GM23338 (cell line): ENCODE measurements at regions not wholly inside any gene's neighbourhood (a gene's known extent, or its start where the extent isn't known, plus 50 kb on each side); places are given as distances from the start of the nearest gene placed in this dataset.

Source experiments
- ATAC-seq: fragments of 200-7000 bp; cut with Tn5 transposase; 3 replicates; pipeline ENCODE4 v1.9.1; 2020
- DNase-seq: peaks from one replicate; pipeline ENCODE4 v3.0.0-alpha.2; 2015; ENCODE audit warnings: low spot score
- H2AFZ ChIP-seq: fragments of 200-600 bp; sonication (generic); 2 replicates; pipeline ENCODE4 v1.8.0; 2016; ENCODE audit warnings: antibody characterized with exemption, mild to moderate bottlenecking, moderate library complexity
- H3F3A ChIP-seq: fragments of 200-600 bp; sonication (generic); replicated peaks from 2 replicates; pipeline ENCODE4 v1.8.0; 2017; ENCODE audit warnings: antibody characterized with exemption, mixed run types, low read depth
- H3K27ac ChIP-seq: fragments of 200-600 bp; sonication (generic); 2 replicates; pipeline ENCODE4 v1.6.1; 2016; ENCODE audit warnings: low read depth
- H3K27me3 ChIP-seq: fragments of 200-600 bp; sonication (generic); 2 replicates; pipeline ENCODE4 v1.8.0; 2016; ENCODE audit warnings: mild to moderate bottlenecking, mixed run types, moderate library complexity; ENCODE audit not compliant: insufficient read depth
- H3K36me3 ChIP-seq: fragments of 200-600 bp; sonication (generic); 2 replicates; pipeline ENCODE4 v1.8.0; 2016; ENCODE audit warnings: mild to moderate bottlenecking; ENCODE audit not compliant: insufficient read depth
- H3K4me1 ChIP-seq: fragments of 200-600 bp; sonication (generic); 2 replicates; pipeline ENCODE4 v1.8.0; 2016; ENCODE audit warnings: mild to moderate bottlenecking, moderate library complexity; ENCODE audit not compliant: insufficient read depth
- H3K4me2 ChIP-seq: fragments of 200-600 bp; sonication (generic); 2 replicates; pipeline ENCODE4 v1.7.1; 2017; ENCODE audit warnings: mixed run types
- H3K4me3 ChIP-seq: fragments of 200-600 bp; sonication (generic); 2 replicates; pipeline ENCODE4 v1.6.1; 2016; ENCODE audit warnings: mixed run types
- H3K79me2 ChIP-seq: fragments of 200-600 bp; sonication (generic); replicated peaks from 2 replicates; pipeline ENCODE4 v1.8.0; 2017; ENCODE audit warnings: mild to moderate bottlenecking; ENCODE audit not compliant: insufficient read depth
- H3K9me2 ChIP-seq: fragments of 200-600 bp; sonication (generic); 2 replicates; pipeline ENCODE4 v1.8.0; 2017; ENCODE audit not compliant: insufficient read depth
- H4K20me1 ChIP-seq: fragments of 200-600 bp; sonication (generic); replicated peaks from 2 replicates; pipeline ENCODE4 v1.8.0; 2017; ENCODE audit warnings: mild to moderate bottlenecking; ENCODE audit not compliant: insufficient read depth
- H3K27ac Mint-ChIP-seq: 2 replicates; pipeline ENCODE4 v1.8.0; 2020; ENCODE audit warnings: inconsistent platforms, mild to moderate bottlenecking, moderate library complexity, mixed read lengths
- H3K27me3 Mint-ChIP-seq: 3 replicates; pipeline ENCODE4 v1.8.0; 2022; ENCODE audit warnings: low read depth, mild to moderate bottlenecking, moderate library complexity, mixed read lengths, inconsistent platforms; ENCODE audit not compliant: insufficient read depth, poor library complexity
- H3K36me3 Mint-ChIP-seq: 3 replicates; pipeline ENCODE4 v1.8.0; 2021; ENCODE audit warnings: low read depth, mild to moderate bottlenecking, inconsistent platforms, moderate library complexity, mixed read lengths
- H3K4me1 Mint-ChIP-seq: 3 replicates; pipeline ENCODE4 v1.8.0; 2020; ENCODE audit warnings: mild to moderate bottlenecking, inconsistent platforms, mixed read lengths
- H3K4me3 Mint-ChIP-seq: 3 replicates; pipeline ENCODE4 v1.8.0; 2021; ENCODE audit warnings: moderate library complexity, mild to moderate bottlenecking, inconsistent platforms, mixed read lengths
- H3K9me3 Mint-ChIP-seq: 3 replicates; pipeline ENCODE4 v1.8.0; 2020; ENCODE audit warnings: moderate library complexity, mild to moderate bottlenecking, inconsistent platforms, mixed read lengths
- CTCF ChIP-seq, 2 experiments: fragments of 200-600 bp in 1 of 2; sonication (generic) in 1 of 2; conservative IDR thresholded peaks; 2 replicates each; pipeline versions ENCODE4 v1.5.1 to v1.6.1; 2016 to 2017; ENCODE audit warnings: antibody characterized with exemption in 2 of 2, low read depth in 2 of 2, mild to moderate bottlenecking in 2 of 2, moderate library complexity in 1 of 2
- EZH2 ChIP-seq: fragments of 200-600 bp; sonication (generic); IDR thresholded peaks from one replicate; pipeline ENCODE4 v1.8.0; 2017; ENCODE audit warnings: antibody characterized with exemption, mild to moderate bottlenecking, low read depth; ENCODE audit not compliant: unreplicated experiment
- EZH2phosphoT487 ChIP-seq: fragments of 200-600 bp; sonication (generic); IDR thresholded peaks from one replicate; pipeline ENCODE4 v1.8.1; 2018; ENCODE audit warnings: antibody characterized with exemption; ENCODE audit not compliant: unreplicated experiment
- JUNB ChIP-seq: IDR thresholded peaks from one replicate; pipeline ENCODE4 v1.6.1; 2016; ENCODE audit warnings: antibody characterized with exemption; ENCODE audit not compliant: unreplicated experiment
- ZNF331 ChIP-seq: fragments of 250-450 bp; sonication (Bioruptor Pico); IDR thresholded peaks from 2 replicates; pipeline ENCODE4 v1.5.0; 2020; ENCODE audit warnings: low read depth, mild to moderate bottlenecking, moderate library complexity
- ZNF462 ChIP-seq: fragments of 250-450 bp; sonication (Bioruptor Pico); IDR thresholded peaks from 2 replicates; pipeline ENCODE4 v1.5.0; 2020; ENCODE audit warnings: mild to moderate bottlenecking, moderate library complexity

- H3K4me1 Mint-ChIP-seq: peaks cover 8% of the 10 kb centered on the region
- ATAC-seq (peak; percentile 98), DNase-seq (peak; percentile 90)
- Histone ChIP-seq H3F3A (no peaks in the 10 kb centered on the region), H3K27me3 (no peaks in the 10 kb centered on the region), H3K79me2 (no peaks in the 10 kb centered on the region), H2AFZ (no peak overlapping the region), H3K27ac (no peak overlapping the region), H3K36me3 (no peaks in the 10 kb centered on the region), H3K4me3 (no peak overlapping the region), H3K4me2 (no peak overlapping the region), H3K4me1 (no peaks in the 10 kb centered on the region), H4K20me1 (no peaks in the 10 kb centered on the region), H3K9me2 (peaks cover 11% of the 10 kb centered on the region)
- no peaks in the 10 kb centered on the region for H3K9me3 Mint-ChIP-seq
- H3K36me3 Mint-ChIP-seq: no peaks in the 10 kb centered on the region
- no peaks in the 10 kb centered on the region for H3K27me3 Mint-ChIP-seq
- TF ChIP-seq CTCF (conservative IDR thresholded peaks at IDR 0.05; ENCODE audit: low read depth in 2 of 2) (peak; percentile 84 to 85), JUNB (no peak)
- no peak overlapping the region for H3K4me3 Mint-ChIP-seq
- H3K27ac Mint-ChIP-seq: no peak overlapping the region
Measured at GRCh38 chr7:106542550-106543220, 118.3 kb downstream of the CCDC71L start.

- Mint-ChIP-seq H3K9me3 (peaks cover under 1% of the 10 kb centered on the region; the same call in 1 of the 3 replicates), H3K27me3 (no peaks in the 10 kb centered on the region), H3K4me1 (peaks cover 12% of the 10 kb centered on the region; the same call in 2 of the 3 replicates), H3K36me3 (no peaks in the 10 kb centered on the region), H3K27ac (no peak overlapping the region), H3K4me3 (no peak overlapping the region)
- no peaks in the 10 kb centered on the region; the same call in 1 of the 2 replicates for H3K4me1 ChIP-seq
- no peaks in the 10 kb centered on the region for H3K27me3 ChIP-seq
- no peaks in the 10 kb centered on the region for H4K20me1 ChIP-seq
- H3K27ac ChIP-seq: no peak overlapping the region
- H3K9me2 ChIP-seq: peaks cover 13% of the 10 kb centered on the region
- H3K79me2 ChIP-seq: no peaks in the 10 kb centered on the region
- H3K4me3 ChIP-seq: no peak overlapping the region
- H3K4me2 ChIP-seq: no peak overlapping the region
- no peaks in the 10 kb centered on the region for H3F3A ChIP-seq
- ATAC-seq (no peak), DNase-seq (no peak)
- H2AFZ ChIP-seq: no peak overlapping the region
- H3K36me3 ChIP-seq: no peaks in the 10 kb centered on the region
- TF ChIP-seq ZNF331 (CRISPR knock-in tag): no peak
- TF ChIP-seq EZH2: no peak
- no peak for TF ChIP-seq JUNB
- no peak for TF ChIP-seq EZH2phosphoT487
- TF ChIP-seq ZNF462 (CRISPR knock-in tag): no peak
- no peak for TF ChIP-seq CTCF (conservative IDR thresholded peaks at IDR 0.05; ENCODE audit: low read depth in 2 of 2)
Measured at GRCh38 chr7:106538638-106539037, 122.3 kb downstream of the CCDC71L start.
